B cell (primary cell): ENCODE measurements at regions not wholly inside any gene's neighbourhood (a gene's known extent, or its start where the extent isn't known, plus 50 kb on each side); places are given as distances from the start of the nearest gene placed in this dataset.

Experiments used
- ATAC-seq: fragments of 200-7000 bp; cut with Tn5 transposase; one replicate; pipeline ENCODE4 v1.10.0; 2021; ENCODE audit warnings: low read depth, mild to moderate bottlenecking, moderate number of reproducible peaks, moderate library complexity
- CTCF ChIA-PET: fragments of 350-600 bp; sonication (Branson Sonifier 250); formaldehyde crosslinking; loops from one replicate; lab custom pipeline; 2021; ENCODE audit warnings: antibody characterized with exemption, inconsistent platforms; lab: Charles Lee
- POLR2A ChIA-PET: fragments of 350-600 bp; sonication (Branson Sonifier 250); formaldehyde crosslinking; loops from one replicate; lab custom pipeline; 2021; ENCODE audit warnings: antibody characterized with exemption; lab: Charles Lee
- DNase-seq: peaks from one replicate; pipeline ENCODE4 v3.0.0; 2013
- H2AFZ ChIP-seq: 2 replicates; pipeline ENCODE4 v1.6.1; 2012; ENCODE audit warnings: mild to moderate bottlenecking, low read depth, low read length; ENCODE audit not compliant: insufficient read depth, poor library complexity, severe bottlenecking
- H3K27ac ChIP-seq, 2 donors: 1 replicate in 1 of 2; 2 replicates in 1 of 2; pipeline ENCODE4 v1.5.1; 2012 to 2013; ENCODE audit warnings: low read length in 2 of 2, mild to moderate bottlenecking in 2 of 2, moderate library complexity in 1 of 2
- H3K27me3 ChIP-seq, 4 experiments: fragments of 200-600 bp in 1 of 4; sonication (generic) in 1 of 4; replicated peaks in 1 of 4; 1 replicate in 2 of 4; 2 replicates in 2 of 4; pipeline versions ENCODE4 v1.6.1 to v1.7.0; 2013 to 2016; ENCODE audit warnings: low read length in 3 of 4, mild to moderate bottlenecking in 2 of 4, mixed read lengths in 1 of 4, moderate library complexity in 1 of 4; ENCODE audit not compliant: insufficient read depth in 4 of 4, control insufficient read depth in 3 of 4; ENCODE audit errors: control extremely low read depth in 1 of 4
- H3K36me3 ChIP-seq, 2 experiments: replicated peaks in 1 of 2; 1 replicate in 1 of 2; 2 replicates in 1 of 2; pipeline versions ENCODE4 v1.6.1 to v1.7.1; 2013; ENCODE audit warnings: low read length in 1 of 2; ENCODE audit not compliant: insufficient read depth in 2 of 2, control insufficient read depth in 1 of 2; ENCODE audit errors: control extremely low read depth in 1 of 2, extremely low read depth in 1 of 2
- H3K4me1 ChIP-seq, 2 donors: fragments of 200-600 bp in 1 of 2; sonication (generic) in 1 of 2; 1 replicate in 1 of 2; 2 replicates in 1 of 2; pipeline versions ENCODE4 v1.5.1 to v1.6.1; 2013 to 2017; ENCODE audit warnings: low read length in 2 of 2; ENCODE audit not compliant: control insufficient read depth in 2 of 2, insufficient read depth in 2 of 2
- H3K4me2 ChIP-seq: replicated peaks from 2 replicates; pipeline ENCODE3; 2012; ENCODE audit warnings: mild to moderate bottlenecking, low read depth, low read length; ENCODE audit not compliant: poor library complexity, severe bottlenecking
- H3K4me3 ChIP-seq, 5 experiments: fragments of 200-600 bp in 1 of 5; sonication (generic) in 1 of 5; 1 replicate in 3 of 5; 2 replicates in 2 of 5; pipeline versions ENCODE4 v1.5.1 to v1.7.0; 2011 to 2016; ENCODE audit warnings: low read length in 4 of 5, mild to moderate bottlenecking in 4 of 5, low read depth in 2 of 5, control low read depth in 1 of 5, moderate library complexity in 1 of 5; ENCODE audit not compliant: insufficient read depth in 1 of 5; ENCODE audit errors: control extremely low read depth in 1 of 5, extremely low read depth in 1 of 5
- H3K79me2 ChIP-seq: fragments of 200-600 bp; sonication (generic); one replicate; pipeline ENCODE4 v1.6.0; 2016; ENCODE audit warnings: low read length; ENCODE audit not compliant: control insufficient read depth, insufficient read depth
- H3K9ac ChIP-seq: fragments of 200-600 bp; sonication (generic); 2 replicates; pipeline ENCODE4 v1.6.1; 2017; ENCODE audit warnings: mild to moderate bottlenecking, low read length, moderate library complexity
- H3K9me3 ChIP-seq, 3 donors: one replicate each; pipeline versions ENCODE4 v1.6.1 to v1.7.1; 2013; ENCODE audit warnings: low read length in 2 of 3; ENCODE audit not compliant: control insufficient read depth in 2 of 3, insufficient read depth in 1 of 3; ENCODE audit errors: control extremely low read depth in 1 of 3
- H4K20me1 ChIP-seq: 2 replicates; pipeline ENCODE4 v1.6.0; 2012; ENCODE audit warnings: mild to moderate bottlenecking, low read length; ENCODE audit not compliant: insufficient read depth, control insufficient read depth, poor library complexity, severe bottlenecking
- H3K27ac Mint-ChIP-seq: one replicate; pipeline ENCODE4 v1.8.0; 2021; ENCODE audit warnings: mixed read lengths
- H3K27me3 Mint-ChIP-seq: one replicate; pipeline ENCODE4 v1.8.0; 2021; ENCODE audit warnings: mixed read lengths
- H3K4me1 Mint-ChIP-seq: one replicate; pipeline ENCODE4 v1.8.0; 2021; ENCODE audit warnings: mixed read lengths
- H3K4me3 Mint-ChIP-seq: one replicate; pipeline ENCODE4 v1.8.0; 2021; ENCODE audit warnings: mixed read lengths
- H3K9me3 Mint-ChIP-seq: one replicate; pipeline ENCODE4 v1.8.0; 2022; ENCODE audit warnings: mixed read lengths; ENCODE audit not compliant: insufficient read depth
- EZH2 ChIP-seq: IDR thresholded peaks from 2 replicates; pipeline ENCODE4 v1.6.1; 2012; ENCODE audit warnings: borderline replicate concordance, low read depth, mild to moderate bottlenecking, moderate library complexity, low read length; ENCODE audit not compliant: insufficient read depth, poor library complexity, severe bottlenecking
- WGBS: methylation state at CpG from one replicate; pipeline ENCODE4 v1.1.5; 2013; ENCODE audit warnings: missing lambda C conversion rate; ENCODE audit not compliant: insufficient coverage; 5-methylcytosine and 5-hydroxymethylcytosine counted together
- intact Hi-C: fragments of 100-400 bp; cut with micrococcal nuclease; formaldehyde crosslinking; loops from one replicate; pipeline ENCODE4 v1.10.0; 2022
- TF ChIP-seq, protein P1 (sequence below): fragments of 200-600 bp; IDR thresholded peaks from one replicate; pipeline ENCODE4 v1.8.0; 2022; ENCODE audit warnings: antibody characterized with exemption, mild to moderate bottlenecking

- Histone ChIP-seq H3K27me3 (no peaks in the 10 kb centered on the region), H3K79me2 (no peaks in the 10 kb centered on the region), H3K36me3 (no peaks in the 10 kb centered on the region), H3K27ac (no peak overlapping the region), H3K4me1 (no peaks in the 10 kb centered on the region), H2AFZ (no peak overlapping the region), H3K9ac (no peak overlapping the region), H3K4me3 (no peak overlapping the region), H3K9me3 (no peaks in the 10 kb centered on the region), H3K4me2 (no peak overlapping the region), H4K20me1 (no peaks in the 10 kb centered on the region)
- Mint-ChIP-seq H3K27ac (peak overlapping the region; percentile 37), H3K4me1 (no peaks in the 10 kb centered on the region), H3K4me3 (no peak overlapping the region), H3K27me3 (peaks cover 11% of the 10 kb centered on the region), H3K9me3 (no peaks in the 10 kb centered on the region)
- POLR2A ChIA-PET, result no interaction called here
- 100% methylated on average over 3 of the region's 8 CpGs for WGBS
- DNase-seq, result no peak
- CTCF ChIA-PET, result no interaction called here
- ATAC-seq, result no peak
- TF ChIP-seq EZH2, result no peak
- TF ChIP-seq, protein P1, sequence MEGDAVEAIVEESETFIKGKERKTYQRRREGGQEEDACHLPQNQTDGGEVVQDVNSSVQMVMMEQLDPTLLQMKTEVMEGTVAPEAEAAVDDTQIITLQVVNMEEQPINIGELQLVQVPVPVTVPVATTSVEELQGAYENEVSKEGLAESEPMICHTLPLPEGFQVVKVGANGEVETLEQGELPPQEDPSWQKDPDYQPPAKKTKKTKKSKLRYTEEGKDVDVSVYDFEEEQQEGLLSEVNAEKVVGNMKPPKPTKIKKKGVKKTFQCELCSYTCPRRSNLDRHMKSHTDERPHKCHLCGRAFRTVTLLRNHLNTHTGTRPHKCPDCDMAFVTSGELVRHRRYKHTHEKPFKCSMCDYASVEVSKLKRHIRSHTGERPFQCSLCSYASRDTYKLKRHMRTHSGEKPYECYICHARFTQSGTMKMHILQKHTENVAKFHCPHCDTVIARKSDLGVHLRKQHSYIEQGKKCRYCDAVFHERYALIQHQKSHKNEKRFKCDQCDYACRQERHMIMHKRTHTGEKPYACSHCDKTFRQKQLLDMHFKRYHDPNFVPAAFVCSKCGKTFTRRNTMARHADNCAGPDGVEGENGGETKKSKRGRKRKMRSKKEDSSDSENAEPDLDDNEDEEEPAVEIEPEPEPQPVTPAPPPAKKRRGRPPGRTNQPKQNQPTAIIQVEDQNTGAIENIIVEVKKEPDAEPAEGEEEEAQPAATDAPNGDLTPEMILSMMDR, result no peak
- intact Hi-C loops, result no loop called here
Measured at GRCh38 chr12:107441665-107442300, 243.8 kb upstream of the PWP1 start.

GRCh38 chr12:107442326-107442987 is 243.1 kb upstream of the PWP1 start:
- H3K9me3 Mint-ChIP-seq, result no peaks in the 10 kb centered on the region
- Histone ChIP-seq H3K36me3 (no peaks in the 10 kb centered on the region), H3K27ac (no peak overlapping the region), H3K9me3 (no peaks in the 10 kb centered on the region), H3K27me3 (no peaks in the 10 kb centered on the region), H2AFZ (no peak overlapping the region), H3K4me3 (no peak overlapping the region), H4K20me1 (no peaks in the 10 kb centered on the region), H3K9ac (no peak overlapping the region), H3K79me2 (no peaks in the 10 kb centered on the region), H3K4me2 (no peak overlapping the region), H3K4me1 (no peaks in the 10 kb centered on the region)
- no peak for ATAC-seq
- H3K27me3 Mint-ChIP-seq, result peaks cover 11% of the 10 kb centered on the region
- no peak for TF ChIP-seq EZH2
- TF ChIP-seq, protein P1, result no peak
- intact Hi-C loops, result no loop called here
- H3K27ac Mint-ChIP-seq, result no peak overlapping the region
- WGBS, result 87% methylated on average over 3 of the region's 7 CpGs
- H3K4me3 Mint-ChIP-seq, result no peak overlapping the region
- H3K4me1 Mint-ChIP-seq, result no peaks in the 10 kb centered on the region
- ChIA-PET CTCF (no interaction called here), POLR2A (no interaction called here)
- DNase-seq, result no peak
